Calu3 (cell line): ENCODE measurements at regions not wholly inside any gene's neighbourhood (a gene's known extent, or its start where the extent isn't known, plus 50 kb on each side); places are given as distances from the start of the nearest gene placed in this dataset.

Source experiments
- BruUV-seq: library from RNA; stranded (reverse); fragments of 400-500 nt; replicated peaks from 2 replicates; lab custom pipeline; 2021; lab: Mats Ljungman, UMichigan
- CTCF ChIA-PET: fragments of 300-600 bp; sonication (Branson Sonifier 250); formaldehyde crosslinking; loops from one replicate; lab custom pipeline; 2022; ENCODE audit warnings: antibody characterized with exemption; lab: Charles Lee
- DNase-seq: peaks from one replicate; pipeline ENCODE4 v3.0.0; 2022
- H3K27ac Mint-ChIP-seq: one replicate; pipeline ENCODE4 v1.8.0; 2022; ENCODE audit warnings: mixed read lengths; ENCODE audit not compliant: unreplicated experiment
- H3K27me3 Mint-ChIP-seq: one replicate; pipeline ENCODE4 v1.8.0; 2022; ENCODE audit warnings: mixed read lengths; ENCODE audit not compliant: unreplicated experiment
- H3K36me3 Mint-ChIP-seq: one replicate; pipeline ENCODE4 v1.8.0; 2022; ENCODE audit warnings: mild to moderate bottlenecking, moderate library complexity, mixed read lengths; ENCODE audit not compliant: insufficient read depth, unreplicated experiment
- H3K4me1 Mint-ChIP-seq: one replicate; pipeline ENCODE4 v1.8.0; 2022; ENCODE audit warnings: mild to moderate bottlenecking, low read depth, mixed read lengths; ENCODE audit not compliant: unreplicated experiment
- H3K4me3 Mint-ChIP-seq: one replicate; pipeline ENCODE4 v1.8.0; 2022; ENCODE audit warnings: mild to moderate bottlenecking, low read depth, moderate library complexity, mixed read lengths; ENCODE audit not compliant: unreplicated experiment
- H3K9me3 Mint-ChIP-seq: one replicate; pipeline ENCODE4 v1.8.0; 2022; ENCODE audit warnings: low read depth, mixed read lengths; ENCODE audit not compliant: unreplicated experiment
- intact Hi-C: fragments of 100-400 bp; cut with micrococcal nuclease; formaldehyde crosslinking; loops from one replicate; pipeline ENCODE4 v1.10.0; 2022; ENCODE audit not compliant: unreplicated experiment
- TF ChIP-seq, protein P1 (sequence below): fragments of 200-600 bp; IDR thresholded peaks from one replicate; pipeline ENCODE4 v1.8.0; 2022; ENCODE audit warnings: antibody characterized with exemption; ENCODE audit not compliant: unreplicated experiment

- H3K27ac Mint-ChIP-seq = no peak overlapping the region
- H3K9me3 Mint-ChIP-seq = no peaks in the 10 kb centered on the region
- no peak for DNase-seq
- no peaks in the 10 kb centered on the region for H3K4me1 Mint-ChIP-seq
- intact Hi-C loops = no loop called here
- H3K4me3 Mint-ChIP-seq = no peak overlapping the region
- peaks cover 6% of the 10 kb centered on the region for H3K27me3 Mint-ChIP-seq
- BruUV-seq = no TSS peak
- TF ChIP-seq, protein P1, sequence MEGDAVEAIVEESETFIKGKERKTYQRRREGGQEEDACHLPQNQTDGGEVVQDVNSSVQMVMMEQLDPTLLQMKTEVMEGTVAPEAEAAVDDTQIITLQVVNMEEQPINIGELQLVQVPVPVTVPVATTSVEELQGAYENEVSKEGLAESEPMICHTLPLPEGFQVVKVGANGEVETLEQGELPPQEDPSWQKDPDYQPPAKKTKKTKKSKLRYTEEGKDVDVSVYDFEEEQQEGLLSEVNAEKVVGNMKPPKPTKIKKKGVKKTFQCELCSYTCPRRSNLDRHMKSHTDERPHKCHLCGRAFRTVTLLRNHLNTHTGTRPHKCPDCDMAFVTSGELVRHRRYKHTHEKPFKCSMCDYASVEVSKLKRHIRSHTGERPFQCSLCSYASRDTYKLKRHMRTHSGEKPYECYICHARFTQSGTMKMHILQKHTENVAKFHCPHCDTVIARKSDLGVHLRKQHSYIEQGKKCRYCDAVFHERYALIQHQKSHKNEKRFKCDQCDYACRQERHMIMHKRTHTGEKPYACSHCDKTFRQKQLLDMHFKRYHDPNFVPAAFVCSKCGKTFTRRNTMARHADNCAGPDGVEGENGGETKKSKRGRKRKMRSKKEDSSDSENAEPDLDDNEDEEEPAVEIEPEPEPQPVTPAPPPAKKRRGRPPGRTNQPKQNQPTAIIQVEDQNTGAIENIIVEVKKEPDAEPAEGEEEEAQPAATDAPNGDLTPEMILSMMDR = no peak
- CTCF ChIA-PET = no interaction called here
- H3K36me3 Mint-ChIP-seq = no peaks in the 10 kb centered on the region
Observed at GRCh38 chr12:30072824-30073223, 289.1 kb upstream of the TMTC1 start.

DNA sequence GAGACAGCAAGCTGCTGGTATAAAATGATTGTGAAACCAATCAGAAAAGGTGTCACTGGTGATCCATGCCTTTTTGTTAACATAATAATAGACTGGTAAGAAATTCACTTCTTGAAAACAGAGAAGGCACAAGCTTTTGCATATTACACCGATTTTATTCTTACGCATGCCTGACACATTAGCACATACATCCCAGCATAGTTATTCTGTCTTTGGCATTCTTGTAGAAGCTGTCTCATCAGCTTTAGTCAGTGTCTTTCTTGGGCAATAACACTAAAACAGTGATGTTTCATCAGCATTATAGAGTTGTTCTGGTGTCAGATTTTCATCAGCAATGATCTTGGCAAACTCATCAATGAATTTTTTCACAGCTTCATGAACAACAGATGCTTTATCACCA, 283.4 kb upstream of the TMTC1 start:
- TF ChIP-seq, protein P1 = no peak
- intact Hi-C loops = no loop called here
- no peak for DNase-seq
- Mint-ChIP-seq H3K9me3 (no peaks in the 10 kb centered on the region), H3K4me1 (no peaks in the 10 kb centered on the region), H3K4me3 (no peak overlapping the region), H3K36me3 (no peaks in the 10 kb centered on the region), H3K27ac (no peak overlapping the region), H3K27me3 (no peaks in the 10 kb centered on the region)
- no TSS peak for BruUV-seq
- CTCF ChIA-PET = no interaction called here

DNA sequence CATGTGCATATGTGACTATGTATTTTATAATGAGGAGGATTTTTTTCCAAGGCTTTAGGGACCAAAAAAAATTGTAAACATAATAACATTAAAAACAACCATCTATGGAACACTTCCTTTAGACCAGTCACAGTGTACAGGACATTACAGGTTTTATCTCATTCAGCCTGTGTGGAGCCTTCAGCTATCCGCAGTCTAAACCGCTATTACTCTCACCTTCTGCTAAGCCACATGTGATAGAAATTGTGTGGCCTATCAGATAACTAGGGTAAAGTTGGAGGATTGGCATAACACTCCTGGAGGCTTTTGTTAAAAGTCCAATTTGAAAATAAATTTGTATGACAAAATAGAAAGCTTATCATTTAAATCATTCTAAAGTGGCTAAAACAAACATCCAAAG, 281.2 kb upstream of the TMTC1 start:
- H3K4me1 Mint-ChIP-seq = no peaks in the 10 kb centered on the region
- H3K9me3 Mint-ChIP-seq = no peaks in the 10 kb centered on the region
- no peaks in the 10 kb centered on the region for H3K27me3 Mint-ChIP-seq
- no peak for DNase-seq
- H3K27ac Mint-ChIP-seq = no peak overlapping the region
- no peaks in the 10 kb centered on the region for H3K36me3 Mint-ChIP-seq
- CTCF ChIA-PET = interaction anchor here (1.0 kb wide), 1 partner anchor 17 kb away, joined by 3 read pairs; no protein-coding TSS in a partner anchor
- no peak overlapping the region for H3K4me3 Mint-ChIP-seq
- BruUV-seq = no TSS peak
- intact Hi-C loops = no loop called here
- TF ChIP-seq, protein P1 = no peak

DNA sequence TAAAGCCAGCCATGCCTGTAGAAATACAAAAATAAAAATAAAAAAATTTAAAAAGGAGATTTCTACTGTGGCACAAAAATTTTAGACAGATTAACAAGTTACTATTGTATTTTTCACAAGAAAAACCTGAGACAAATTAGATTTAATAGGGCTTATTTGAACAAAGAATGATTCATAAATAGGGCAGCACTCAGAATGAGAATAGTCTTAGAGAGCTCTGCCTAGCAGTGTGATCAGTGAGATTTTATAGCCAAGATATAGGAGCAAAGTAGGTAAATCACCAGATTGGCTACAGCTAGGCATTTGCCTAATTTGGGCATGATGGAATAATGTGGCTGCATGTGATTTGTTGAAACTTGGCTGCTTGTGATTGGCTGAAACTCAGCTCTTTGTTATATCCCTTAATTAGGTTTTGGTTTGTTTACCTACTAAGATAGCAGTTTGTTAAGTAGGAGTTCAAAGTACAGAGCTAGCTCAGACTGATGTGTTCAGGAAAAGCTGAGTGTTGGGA, 279.7 kb upstream of the TMTC1 start:
- Mint-ChIP-seq H3K36me3 (no peaks in the 10 kb centered on the region), H3K4me1 (no peaks in the 10 kb centered on the region), H3K27ac (no peak overlapping the region), H3K9me3 (no peaks in the 10 kb centered on the region), H3K27me3 (no peaks in the 10 kb centered on the region), H3K4me3 (no peak overlapping the region)
- BruUV-seq = no TSS peak
- CTCF ChIA-PET = no interaction called here
- intact Hi-C loops = no loop called here
- no peak for DNase-seq
- TF ChIP-seq, protein P1 = no peak
